Dermis blood vessel endothelial cell (primary cell): ENCODE measurements at regions not wholly inside any gene's neighbourhood (a gene's known extent, or its start where the extent isn't known, plus 50 kb on each side); places are given as distances from the start of the nearest gene placed in this dataset.

ENCODE experiments used
- DNase-seq: peaks from one replicate; pipeline ENCODE4 v3.0.0; 2010

GRCh38 chr11:10618490-10618889 lies 50.0 kb upstream of the LYVE1 start:
- DNase-seq = no peak
